Kidney (tissue), 13 donors: ENCODE measurements at regions not wholly inside any gene's neighbourhood (a gene's known extent, or its start where the extent isn't known, plus 50 kb on each side); places are given as distances from the start of the nearest gene placed in this dataset.

Source experiments
- DNase-seq, 5 donors: peaks; one replicate each; pipeline ENCODE4 v3.0.0-alpha.2; 2013 to 2020
- FAIRE-seq: peaks from 2 replicates; lab custom pipeline; 2012; peaks lifted over from hg19 to GRCh38; lab: Jason Lieb, UNC
- H3K27ac ChIP-seq, 2 donors: one replicate each; pipeline ENCODE4 v1.7.0; 2013; ENCODE audit warnings: low read depth in 2 of 2, low read length in 2 of 2, inconsistent platforms in 1 of 2
- H3K27me3 ChIP-seq: one replicate; pipeline ENCODE4 v1.7.1; 2013; ENCODE audit warnings: low read length, inconsistent platforms; ENCODE audit not compliant: control insufficient read depth, insufficient read depth
- H3K36me3 ChIP-seq, 3 donors: one replicate each; pipeline versions ENCODE4 v1.7.0 to v1.7.1; 2013; ENCODE audit warnings: low read length in 3 of 3, control low read depth in 1 of 3, inconsistent platforms in 1 of 3; ENCODE audit not compliant: insufficient read depth in 3 of 3, control insufficient read depth in 2 of 3
- H3K4me1 ChIP-seq, 3 donors: one replicate each; pipeline versions ENCODE4 v1.7.0 to v1.7.1; 2013; ENCODE audit warnings: low read length in 3 of 3, inconsistent platforms in 1 of 3, low read depth in 1 of 3; ENCODE audit not compliant: control insufficient read depth in 2 of 3, insufficient read depth in 2 of 3
- H3K4me3 ChIP-seq, 3 donors: one replicate each; pipeline versions ENCODE4 v1.7.0 to v1.8.1; 2013; ENCODE audit warnings: low read length in 3 of 3, control low read depth in 1 of 3, inconsistent platforms in 1 of 3
- H3K9ac ChIP-seq, 3 donors: one replicate each; pipeline versions ENCODE4 v1.7.0 to v1.7.1; 2013; ENCODE audit warnings: low read length in 3 of 3, control low read depth in 1 of 3, inconsistent platforms in 1 of 3
- H3K9me3 ChIP-seq, 3 donors: one replicate each; pipeline versions ENCODE4 v1.7.0 to v1.7.1; 2013; ENCODE audit warnings: low read length in 3 of 3, control low read depth in 1 of 3, inconsistent platforms in 1 of 3; ENCODE audit not compliant: control insufficient read depth in 2 of 3, insufficient read depth in 1 of 3
- CTCF ChIP-seq: IDR thresholded peaks from 3 replicates; pipeline ENCODE4 v1.5.1; 2012; ENCODE audit warnings: mild to moderate bottlenecking, moderate library complexity, borderline replicate concordance; ENCODE audit not compliant: insufficient read depth; ENCODE audit errors: extremely low read depth
- intact Hi-C: fragments of 100-400 bp; cut with DNase I; formaldehyde crosslinking; loops from one replicate; pipeline ENCODE4 v1.11.1; 2022
- donor health status: control.
- donor health status: control.
- donor health status: control.
- donor health status: control.
- donor health status: control.
- donor health status: DM: yes; HTN: yes; CAD: no.
- donor health status: Normal renal cell carcinoma (clear cell type).

DNA sequence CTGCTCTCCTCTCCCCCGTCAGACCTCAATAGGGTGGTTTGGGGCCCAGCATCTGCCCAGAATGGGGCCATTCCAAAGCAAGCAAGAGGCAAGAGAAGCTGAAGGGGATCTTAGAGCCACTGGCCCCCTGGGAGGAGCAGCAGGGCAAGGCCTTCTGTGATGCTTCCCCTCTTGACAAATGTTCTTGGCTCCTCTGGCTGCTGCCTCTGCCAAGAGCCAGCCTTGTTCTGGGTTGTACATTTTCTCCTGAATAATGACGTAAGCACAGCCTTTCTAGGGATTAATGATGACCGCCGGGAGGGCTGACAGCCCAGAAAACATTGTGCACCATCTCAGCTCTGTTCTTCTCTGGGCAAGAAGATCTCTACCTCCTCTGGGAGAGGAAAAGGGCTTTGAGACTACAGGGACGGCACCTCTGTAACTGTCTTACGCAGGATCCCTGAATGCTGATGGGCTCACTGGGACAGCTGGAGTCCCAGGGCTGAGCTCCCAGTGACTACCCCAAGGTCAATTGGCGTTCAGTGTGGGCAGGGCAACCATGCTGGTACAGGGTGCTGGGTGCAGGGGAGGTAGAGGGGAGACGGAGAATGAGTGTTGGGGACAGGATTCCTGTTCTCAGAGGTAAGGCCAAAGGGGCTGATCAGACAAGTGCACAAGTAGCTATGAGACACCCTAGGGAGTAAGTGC is 253.3 kb downstream of the FAM43A start:
- H3K9me3 ChIP-seq: no peaks in the 10 kb centered on the region
- peak in 1 of 5 donors; percentile 85 for DNase-seq
- H3K36me3 ChIP-seq: no peaks in the 10 kb centered on the region
- H3K27me3 ChIP-seq: no peaks in the 10 kb centered on the region
- no peak overlapping the region for H3K27ac ChIP-seq
- intact Hi-C loops: no loop called here
- TF ChIP-seq CTCF: no peak
- peaks cover 0 to 5% (median 0%) of the 10 kb centered on the region in 3 donors for H3K4me1 ChIP-seq
- FAIRE-seq: no peak
- no peak overlapping the region for H3K9ac ChIP-seq
- H3K4me3 ChIP-seq: no peak overlapping the region

DNA sequence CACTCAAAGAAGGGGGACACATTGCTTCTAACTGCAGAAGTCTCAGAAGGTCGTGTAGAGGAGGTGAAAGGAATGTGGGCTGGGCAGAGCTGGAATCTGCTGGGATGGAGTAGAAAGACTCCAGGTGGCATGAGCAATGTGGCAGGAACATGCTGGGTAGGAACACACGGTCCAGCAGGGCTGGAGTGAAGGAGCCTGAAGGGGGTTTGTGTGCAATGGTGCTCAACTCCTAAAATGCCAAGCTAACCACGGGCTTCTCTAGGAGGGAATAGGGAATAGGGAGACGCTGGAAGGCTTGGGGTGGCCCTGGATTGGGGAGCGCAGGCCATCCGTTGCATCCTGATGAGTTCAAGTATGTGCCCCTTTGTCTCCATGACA is 253.8 kb downstream of the FAM43A start:
- DNase-seq (no peak), FAIRE-seq (no peak)
- no peak for TF ChIP-seq CTCF
- Histone ChIP-seq H3K36me3 (no peaks in the 10 kb centered on the region), H3K27ac (no peak overlapping the region), H3K4me1 (peaks cover 0 to 5% (median 0%) of the 10 kb centered on the region in 3 donors), H3K27me3 (no peaks in the 10 kb centered on the region), H3K9me3 (no peaks in the 10 kb centered on the region), H3K9ac (no peak overlapping the region), H3K4me3 (no peak overlapping the region)
- intact Hi-C loops: no loop called here

GRCh38 chr3:194939949-194940770 is 254.5 kb downstream of the FAM43A start:
- H3K36me3 ChIP-seq: no peaks in the 10 kb centered on the region
- no peak for DNase-seq
- peaks cover 0 to 5% (median 0%) of the 10 kb centered on the region in 3 donors for H3K4me1 ChIP-seq
- no peak overlapping the region for H3K4me3 ChIP-seq
- H3K9me3 ChIP-seq: no peaks in the 10 kb centered on the region
- H3K9ac ChIP-seq: no peak overlapping the region
- intact Hi-C loops: no loop called here
- FAIRE-seq: no peak
- H3K27me3 ChIP-seq: no peaks in the 10 kb centered on the region
- TF ChIP-seq CTCF: no peak
- H3K27ac ChIP-seq: no peak overlapping the region
